DMS153 treated with DMSO at 0.1 percent for 48 hours (cell line): ENCODE measurements at regions not wholly inside any gene's neighbourhood (a gene's known extent, or its start where the extent isn't known, plus 50 kb on each side); places are given as distances from the start of the nearest gene placed in this dataset.
"Not testable (repeated sequence)": the region's sequence is repeated elsewhere in the genome, so short reads cannot be mapped to it uniquely, and the experiment has no call there.

Source experiments
- DNase-seq: peaks from one replicate; lab custom pipeline; 2025; ENCODE audit not compliant: unreplicated experiment; lab: John Stamatoyannopoulos, UW

DNA sequence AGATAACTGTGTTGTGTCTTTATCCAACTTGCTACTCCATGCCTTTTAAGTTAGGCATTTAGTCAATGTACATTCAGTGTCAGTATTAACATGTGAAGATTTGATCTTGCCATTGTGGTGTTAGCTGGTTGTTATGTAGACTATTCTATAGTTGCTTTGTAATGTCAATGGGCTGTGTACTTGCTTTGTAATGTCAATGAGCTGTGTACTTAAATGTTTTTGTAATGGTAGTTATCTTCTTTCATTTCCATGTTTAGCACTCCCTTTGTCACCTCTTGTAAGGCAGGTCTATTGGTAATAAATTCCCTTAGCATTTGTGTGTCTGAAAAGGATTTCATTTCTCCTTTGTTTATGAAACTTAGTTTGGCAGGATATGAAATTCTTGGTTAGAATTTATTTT, 53.4 kb downstream of the MC4R start:
- DNase-seq = no peak

DNA sequence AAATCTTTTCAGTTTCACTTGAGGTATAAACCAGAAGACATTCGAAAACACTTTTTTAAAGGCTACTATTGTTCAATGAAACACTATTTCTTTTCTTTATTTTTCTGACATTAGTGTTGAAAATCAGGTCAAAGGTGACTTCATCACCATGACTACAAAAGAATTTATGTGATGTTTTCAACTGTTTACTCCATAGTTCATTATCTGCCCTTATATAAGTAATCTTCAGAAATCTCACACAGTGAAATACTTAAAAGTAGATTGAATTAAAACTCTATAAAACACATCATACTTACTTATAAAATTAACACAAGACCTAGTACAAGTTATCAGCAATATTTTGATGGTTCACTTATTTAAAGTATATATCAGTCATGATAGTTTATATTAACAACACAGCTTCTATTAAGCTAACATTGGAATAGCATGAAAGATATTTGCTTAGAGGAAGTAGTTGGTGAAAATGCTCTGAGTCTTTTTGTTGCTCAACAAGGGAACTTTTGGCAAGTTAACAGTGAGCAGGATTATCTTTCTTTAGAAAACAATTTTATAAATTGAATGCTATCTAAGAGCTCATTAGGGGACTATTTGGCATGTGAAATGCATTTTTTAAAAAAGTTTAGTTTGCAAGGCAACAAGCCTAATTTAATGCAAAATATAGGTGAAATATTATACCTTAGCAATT, 60.8 kb downstream of the MC4R start:
- no peak for DNase-seq

DNA sequence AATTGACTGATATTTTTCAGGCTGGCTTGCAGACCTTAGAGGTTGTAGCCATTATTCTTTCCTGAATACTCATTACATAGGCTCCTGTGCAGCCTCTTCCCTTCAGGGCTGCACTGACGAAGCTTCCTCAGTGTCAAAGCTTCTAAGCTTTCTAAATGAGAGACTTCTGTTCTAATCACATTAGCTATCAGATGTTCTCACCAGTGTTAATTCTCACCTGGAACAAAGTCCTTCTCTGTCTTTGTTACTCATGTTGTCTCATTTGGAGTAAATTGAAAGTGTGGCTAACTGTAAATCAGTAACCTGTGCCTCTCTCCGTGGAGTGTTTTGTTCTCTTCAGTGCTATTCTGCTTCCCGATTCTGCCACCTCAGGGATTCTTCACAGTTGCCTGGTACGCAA, 76.9 kb downstream of the MC4R start:
- no peak for DNase-seq

DNA sequence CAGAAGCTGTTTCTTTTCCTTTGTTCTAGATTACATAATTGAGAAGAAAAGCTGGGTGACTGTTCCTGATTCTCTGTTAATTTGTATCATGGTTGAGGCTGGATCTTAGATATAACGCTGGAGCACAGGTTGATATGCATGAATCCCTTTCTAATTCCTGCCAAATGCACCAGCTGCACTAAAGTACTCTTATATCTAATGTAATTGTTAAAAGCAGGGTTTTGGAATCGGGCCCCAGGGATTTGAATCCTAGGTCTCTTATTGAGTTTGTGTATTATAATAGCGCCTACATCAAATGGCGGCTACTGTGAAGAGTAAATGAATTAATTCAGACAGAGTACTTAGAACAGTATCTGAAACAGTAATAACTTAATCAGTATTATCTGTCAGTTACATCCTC, 80.4 kb downstream of the MC4R start:
- peak; percentile 45 for DNase-seq

DNA sequence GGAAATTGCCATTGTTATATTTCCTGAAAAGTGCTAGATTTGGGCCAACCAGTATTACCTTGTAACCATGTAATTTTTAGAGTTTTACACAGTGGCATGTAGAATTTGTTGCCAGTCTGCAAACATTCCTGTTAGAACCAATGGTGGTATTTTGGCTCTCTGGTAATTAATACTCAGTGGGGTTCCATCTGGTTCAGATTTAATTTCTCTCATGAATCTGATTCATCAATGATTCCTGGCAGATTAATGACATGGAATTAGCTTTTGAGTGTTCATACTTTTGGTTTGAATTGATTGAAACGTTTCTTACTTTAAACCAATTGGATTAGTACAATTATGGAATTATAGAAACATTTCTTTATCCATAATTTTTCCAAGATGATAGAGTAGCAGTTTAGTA, 93.2 kb downstream of the MC4R start:
- no peak for DNase-seq

DNA sequence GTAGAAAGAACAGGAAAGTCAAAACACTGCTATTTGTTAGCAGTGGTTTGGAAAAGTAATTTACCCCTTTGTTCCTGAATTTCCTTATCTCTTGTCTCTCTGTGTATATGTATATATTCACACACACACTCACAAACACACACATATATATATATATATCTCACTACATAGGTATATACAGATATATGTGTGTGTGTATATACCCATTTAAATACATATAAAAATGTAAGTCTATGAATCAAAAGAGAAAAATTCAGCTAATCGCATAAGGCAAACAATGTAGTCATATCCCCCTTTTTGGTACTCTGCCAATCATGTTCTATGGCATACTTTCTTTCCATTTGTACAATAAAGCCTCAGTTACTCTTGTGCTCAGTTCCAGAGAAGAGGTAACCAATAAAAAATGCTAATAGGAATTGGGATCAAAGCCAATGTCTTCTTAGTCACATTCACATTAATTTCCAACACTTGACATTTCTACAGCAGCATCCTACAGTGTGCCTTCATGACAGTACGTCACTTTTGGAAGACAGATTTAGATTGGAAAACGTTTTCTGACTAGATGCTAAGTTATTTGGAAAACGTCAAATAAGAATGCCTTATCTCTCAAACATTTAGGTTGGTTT, 94.6 kb downstream of the MC4R start:
- DNase-seq = no peak

DNA sequence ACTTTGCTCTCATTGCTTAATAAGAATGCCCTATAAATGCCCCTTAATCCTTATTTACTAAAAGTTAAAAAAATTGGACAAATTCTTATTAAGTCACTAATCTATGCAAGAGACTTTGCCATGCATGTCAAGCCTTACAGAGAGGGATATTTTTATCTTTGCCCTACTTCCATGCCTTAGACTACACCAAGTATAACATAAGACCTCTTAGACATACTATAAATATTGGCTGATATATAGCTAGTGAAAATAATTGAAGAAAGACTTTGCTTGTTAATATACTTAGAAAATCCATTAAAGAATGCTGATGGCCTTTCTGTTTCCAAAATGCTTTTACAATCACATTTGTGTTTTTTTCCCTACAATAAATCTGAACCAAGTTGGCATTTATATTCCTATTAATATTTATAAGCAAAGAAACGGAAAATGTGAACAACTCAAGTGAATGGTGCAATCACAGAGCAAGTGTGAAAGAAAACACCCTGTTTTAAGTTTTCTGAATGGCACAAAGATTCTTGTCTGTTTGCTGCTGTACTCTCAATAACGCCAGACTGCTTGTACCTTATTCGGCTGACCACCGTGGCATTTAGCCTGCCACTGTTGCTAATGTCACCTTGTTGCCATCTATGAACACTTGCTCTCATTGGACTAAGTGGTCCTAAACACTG, 105.0 kb downstream of the MC4R start:
- DNase-seq = no peak

DNA sequence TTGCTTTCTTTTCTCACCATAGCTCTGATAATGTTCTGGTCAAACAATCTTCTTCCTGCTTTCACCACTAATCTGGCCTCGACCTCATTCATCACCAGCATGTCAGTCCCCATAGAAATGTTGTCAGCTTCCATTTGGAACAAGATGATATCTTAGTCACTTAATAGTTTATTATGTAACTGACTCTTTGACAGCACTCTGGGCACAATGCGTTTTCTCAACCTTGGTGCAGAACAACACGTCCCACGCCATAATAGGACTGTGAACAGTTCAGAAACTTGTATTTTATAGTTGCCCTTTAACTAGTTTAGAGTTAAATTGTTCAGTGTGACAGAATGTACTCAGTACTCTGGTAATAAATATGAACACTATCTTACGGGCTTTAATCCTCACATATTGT, 106.0 kb downstream of the MC4R start:
- DNase-seq = no peak

DNA sequence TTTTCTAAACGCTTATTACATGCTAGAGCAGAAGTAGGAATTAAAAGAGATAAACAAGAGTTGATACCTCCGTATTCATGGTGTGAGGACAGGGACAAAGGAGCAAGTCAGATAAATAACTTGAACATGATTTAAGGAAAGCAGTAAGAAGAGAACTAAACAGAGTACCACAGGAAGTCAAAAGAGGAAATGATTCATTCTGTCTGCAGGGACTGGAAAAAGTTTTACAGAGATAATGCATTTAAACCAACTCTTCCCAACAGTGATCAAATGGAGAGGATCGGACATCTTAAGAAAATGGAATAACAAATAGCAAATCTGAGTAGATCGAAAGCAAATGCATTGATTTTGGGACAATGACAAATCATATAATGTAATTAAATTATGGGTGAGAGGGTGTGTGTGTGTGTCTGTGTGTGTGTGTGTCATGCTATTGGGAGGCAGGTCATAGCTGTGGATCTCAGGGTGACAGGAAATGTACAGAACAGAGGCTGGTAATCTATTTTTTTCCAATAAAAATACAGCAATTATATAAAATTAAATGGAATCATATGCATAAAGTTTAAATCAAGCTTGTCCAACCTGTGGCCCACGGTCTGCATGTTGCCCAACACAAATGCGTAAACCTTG, 113.4 kb downstream of the MC4R start:
- DNase-seq = no peak

DNA sequence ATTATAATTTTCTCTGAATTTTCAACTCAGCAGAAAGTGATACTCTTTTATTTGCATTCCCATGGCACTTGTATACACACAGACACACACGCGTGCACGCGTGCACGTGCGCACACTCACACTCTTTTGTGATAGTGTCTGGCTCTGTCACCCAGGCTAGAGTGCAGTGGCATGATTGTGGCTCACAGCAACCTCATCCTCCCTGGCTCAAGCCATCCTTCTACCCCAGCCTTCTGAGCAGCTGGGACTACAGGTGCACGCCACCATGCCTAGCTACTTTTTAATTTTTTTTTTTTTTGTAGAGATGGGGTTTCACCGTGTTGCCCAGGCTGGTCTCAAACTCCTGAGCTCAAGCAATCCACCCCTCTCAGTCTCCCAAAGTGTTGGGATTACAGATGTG, 123.2 kb downstream of the MC4R start:
- DNase-seq = no peak

DNA sequence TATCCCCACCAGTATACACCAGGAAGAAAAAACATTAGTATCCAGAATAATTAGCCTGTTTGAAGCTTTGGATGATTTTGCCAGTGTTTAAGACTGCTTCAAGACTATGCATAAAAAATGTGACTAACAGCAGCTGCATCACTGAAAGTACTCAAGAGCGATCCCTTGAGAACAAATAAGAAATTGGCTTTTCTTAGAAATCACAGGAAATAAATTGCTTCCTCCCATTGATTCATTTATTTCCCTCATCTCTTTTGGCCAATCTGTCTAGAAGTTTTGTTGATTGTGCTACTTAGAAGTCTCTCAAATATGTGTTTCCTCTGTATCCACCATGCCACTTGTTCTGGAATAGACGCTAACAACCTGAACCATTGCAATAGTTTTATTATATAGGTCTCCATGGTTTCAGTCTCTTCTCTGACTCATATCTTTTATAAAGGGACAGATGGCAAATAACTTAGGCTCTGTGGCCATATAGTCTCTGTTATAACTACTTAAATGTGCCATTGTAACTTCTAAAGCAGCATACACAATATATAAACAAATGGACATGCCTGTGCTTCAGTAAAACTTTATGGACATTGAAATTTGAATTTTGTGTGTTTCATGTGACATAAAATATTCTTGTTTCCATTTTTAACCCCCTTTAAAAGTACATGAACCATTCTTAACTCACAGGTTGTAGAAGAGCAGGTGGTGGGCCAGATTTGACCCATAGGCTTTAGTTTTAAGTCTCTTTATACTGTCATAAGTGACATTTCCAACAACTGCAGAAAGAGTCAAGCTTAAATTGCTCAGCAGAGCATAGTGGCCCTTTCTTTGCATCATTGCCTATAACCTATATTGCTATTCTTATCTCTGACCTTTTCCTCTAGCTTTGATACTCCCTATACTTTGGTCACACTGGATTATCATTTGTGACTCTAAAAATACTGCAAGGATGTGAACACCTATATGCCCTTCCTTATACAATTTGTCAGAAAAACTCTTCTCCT, 123.9 kb downstream of the MC4R start:
- DNase-seq = no peak

DNA sequence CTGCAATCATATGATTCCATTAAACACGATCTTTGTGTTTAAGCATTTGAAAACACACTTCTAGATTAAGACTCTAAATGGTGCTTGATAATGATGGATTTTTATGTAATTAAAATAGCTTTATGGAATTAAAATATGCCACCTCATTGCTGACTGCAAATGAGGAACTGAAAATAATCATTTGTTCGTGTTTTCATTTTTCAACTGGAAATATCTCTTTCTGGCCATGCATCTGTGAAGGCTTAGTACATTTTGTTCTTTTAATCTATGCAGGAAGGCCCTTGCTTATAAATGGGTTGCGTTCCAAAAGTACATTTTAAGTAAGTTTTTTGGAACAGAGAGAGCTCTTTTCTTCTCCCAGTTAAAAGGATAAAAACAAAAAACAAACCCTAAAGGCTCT, 125.5 kb downstream of the MC4R start:
- DNase-seq = no peak

DNA sequence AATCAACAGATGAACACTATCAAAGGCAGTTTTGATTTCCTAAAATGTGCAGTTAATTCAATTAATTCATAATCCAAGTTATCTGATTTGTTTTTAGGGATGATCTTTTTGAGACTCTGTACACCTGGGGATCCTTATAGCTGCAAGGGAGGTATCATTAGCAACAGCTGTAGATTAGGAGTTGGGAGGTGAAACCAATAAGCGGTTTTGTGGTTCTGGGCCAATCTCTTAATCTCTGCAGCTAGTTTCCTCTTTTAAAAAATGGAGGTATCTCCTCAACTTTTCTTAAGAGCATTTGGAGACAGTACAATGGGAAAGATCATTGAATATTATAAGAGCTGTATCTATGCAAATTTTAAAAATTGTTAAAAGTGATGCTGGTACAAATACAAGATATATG, 126.0 kb downstream of the MC4R start:
- DNase-seq = no peak

DNA sequence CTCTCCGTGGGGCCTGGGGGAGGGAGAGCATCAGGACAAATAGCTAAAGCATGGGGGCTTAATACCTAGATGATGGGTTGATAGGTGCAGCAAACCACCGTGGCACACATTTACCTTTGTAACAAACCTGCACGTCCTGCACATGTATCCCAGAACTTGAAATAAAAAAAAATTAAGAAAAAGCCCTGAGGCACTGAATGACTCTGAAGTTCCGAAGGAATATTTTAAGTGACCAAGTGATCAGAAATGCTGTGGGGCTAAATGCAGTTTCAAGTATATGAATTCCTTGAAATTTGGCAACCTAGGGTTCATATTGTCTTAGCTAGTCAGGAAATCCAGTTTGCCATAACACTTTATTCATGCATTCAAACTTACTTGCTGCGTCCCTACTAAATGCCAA, 127.5 kb downstream of the MC4R start:
- no peak for DNase-seq

DNA sequence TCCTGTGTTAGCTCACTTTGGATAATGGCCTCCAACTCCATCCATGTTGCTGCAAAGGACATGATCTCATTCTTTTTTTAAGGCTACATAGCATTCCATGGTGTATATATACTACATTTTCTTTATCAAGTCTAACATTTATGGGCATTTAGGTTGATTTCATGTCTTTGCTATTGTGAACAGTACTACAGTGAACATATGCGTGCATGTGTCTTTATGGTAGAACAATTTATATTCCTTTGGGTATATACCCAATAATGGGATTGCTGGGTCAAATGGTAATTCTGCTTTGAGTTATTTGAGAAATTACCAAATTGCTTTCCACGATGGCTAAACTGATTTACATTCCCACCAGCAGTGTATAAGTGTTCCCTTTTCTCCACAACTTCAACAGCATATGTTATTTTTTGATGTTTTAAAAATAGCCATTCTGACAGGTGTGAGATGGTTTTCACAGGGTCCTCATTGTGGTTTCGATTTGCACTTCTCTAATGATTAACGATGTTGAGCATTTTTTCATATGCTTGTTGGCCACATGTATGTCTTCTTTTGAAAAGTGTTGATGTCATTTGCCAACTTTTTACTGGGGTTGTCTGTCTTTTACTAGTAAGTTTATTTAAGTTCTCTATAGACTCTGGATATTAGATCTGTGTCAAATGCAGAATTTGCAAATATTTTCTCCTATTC, 133.4 kb downstream of the MC4R start:
- DNase-seq = not testable (repeated sequence)

DNA sequence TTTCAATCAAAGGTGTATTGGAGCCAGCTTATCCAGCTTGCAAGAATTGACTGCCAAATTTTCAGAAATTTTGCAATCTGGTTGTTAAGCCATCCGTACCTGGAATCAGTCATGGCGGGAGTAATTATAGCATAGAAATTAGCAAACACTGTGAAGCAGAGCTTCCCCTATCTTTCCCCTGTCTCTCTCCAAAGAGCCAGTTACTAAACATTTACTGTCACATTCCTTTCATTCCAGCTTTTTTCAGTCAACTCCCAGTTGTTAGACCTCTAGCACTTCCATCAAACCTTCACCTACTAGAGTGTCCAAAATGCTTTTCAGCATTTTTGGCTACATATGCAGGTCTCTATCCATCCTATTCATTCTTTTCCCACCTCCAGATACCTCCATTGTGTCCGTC, 137.4 kb downstream of the MC4R start:
- no peak for DNase-seq

DNA sequence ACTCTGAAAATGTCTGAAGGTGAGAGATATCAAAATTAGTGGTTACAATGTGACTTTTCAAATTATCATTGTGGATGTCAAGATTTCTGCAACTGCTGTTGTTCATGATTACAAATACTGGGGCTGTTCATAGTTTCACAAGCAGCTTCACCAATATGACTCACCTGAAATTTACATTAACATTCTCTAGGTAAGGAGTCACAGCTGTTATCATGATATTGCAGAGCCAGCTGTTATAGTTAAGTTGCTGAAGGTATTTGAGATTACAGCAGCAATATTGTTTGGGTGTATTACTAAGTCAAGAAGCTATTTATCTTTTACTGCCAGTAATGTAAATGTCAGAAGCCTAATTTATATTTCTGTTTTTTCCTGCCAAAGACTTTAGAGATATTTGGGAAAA, 140.0 kb downstream of the MC4R start:
- DNase-seq = no peak

DNA sequence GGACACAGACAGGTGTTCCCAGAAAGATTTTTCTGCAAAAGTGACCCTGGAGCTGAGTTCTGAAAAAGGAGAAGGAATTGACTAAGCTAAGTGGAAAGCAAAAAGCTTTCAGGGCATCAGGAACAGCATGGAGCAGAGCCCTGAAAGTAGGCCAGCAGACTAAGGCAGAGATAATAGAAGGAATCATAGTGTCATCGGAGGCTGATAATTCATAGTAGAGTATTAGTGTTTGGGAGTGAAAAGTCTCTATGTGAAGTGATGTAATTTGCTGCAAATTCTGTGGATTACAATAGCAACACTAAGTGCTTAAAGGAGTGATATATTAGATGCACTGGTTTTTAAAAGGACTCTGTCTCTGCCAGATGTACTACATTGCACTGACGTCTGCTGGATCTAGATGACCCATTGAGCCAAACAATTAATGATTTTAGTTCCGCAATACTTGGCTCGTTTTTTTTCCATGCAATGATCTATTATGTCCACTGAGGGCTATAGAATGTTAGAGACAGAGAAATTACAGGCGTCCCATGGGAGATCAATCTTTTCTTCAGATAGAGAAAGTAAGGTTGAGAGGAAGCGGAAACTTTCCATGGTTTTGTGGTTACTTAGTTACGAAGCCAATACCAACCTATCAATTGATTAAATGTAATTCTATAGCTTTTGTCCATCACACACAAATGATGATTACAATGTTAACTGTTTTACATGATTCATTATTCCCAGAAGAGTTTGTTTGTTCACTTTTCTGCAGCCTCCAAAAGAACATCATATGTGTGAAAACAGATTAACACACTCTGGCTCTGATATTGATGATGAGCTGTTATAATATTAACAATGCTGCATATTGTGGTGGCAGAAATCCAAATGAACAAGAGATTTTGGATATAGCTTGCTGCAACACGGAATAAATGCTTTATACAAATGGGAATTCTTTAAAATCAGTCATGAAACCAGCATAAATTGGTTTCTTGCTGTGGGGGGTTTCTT, 143.7 kb downstream of the MC4R start:
- no peak for DNase-seq

DNA sequence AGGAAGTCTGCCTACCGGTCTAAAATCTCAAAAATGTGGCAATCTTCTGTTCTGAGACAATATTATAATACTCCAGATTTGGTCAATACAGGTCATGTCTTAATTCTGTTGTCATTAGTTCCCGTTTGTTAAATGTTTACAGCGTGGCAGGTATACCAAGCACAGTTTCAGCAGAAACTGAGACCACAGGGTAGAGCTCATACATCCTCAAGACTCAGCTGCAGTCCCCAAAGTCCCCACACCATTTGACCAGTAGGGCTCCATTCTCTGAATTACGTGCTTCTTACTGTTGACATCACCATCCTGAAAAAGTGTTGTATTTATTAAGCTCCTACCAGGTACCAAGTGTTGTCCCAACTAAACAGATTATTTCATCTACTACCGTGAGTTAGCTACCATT, 157.1 kb downstream of the MC4R start:
- DNase-seq = no peak
